GM19238 (cell line): ENCODE measurements at regions not wholly inside any gene's neighbourhood (a gene's known extent, or its start where the extent isn't known, plus 50 kb on each side); places are given as distances from the start of the nearest gene placed in this dataset.

Experiments
- DNase-seq: peaks from one replicate; pipeline ENCODE4 v3.0.0; 2011; ENCODE audit warnings: low spot score; ENCODE audit not compliant: insufficient read length

- DNase-seq = no peak
Observed at GRCh38 chr10:83357004-83357403, 782.3 kb upstream of the GHITM start.

GRCh38 chr10:83357627-83358026 lies 781.7 kb upstream of the GHITM start:
- no peak for DNase-seq

- no peak for DNase-seq
Observed at GRCh38 chr10:83367036-83367435, 772.3 kb upstream of the GHITM start.

- DNase-seq = no peak
Observed at GRCh38 chr10:83371696-83372490, 767.4 kb upstream of the GHITM start.

- no peak for DNase-seq
Observed at GRCh38 chr10:83372646-83373045, 766.7 kb upstream of the GHITM start.

GRCh38 chr10:83373671-83374070 lies 765.6 kb upstream of the GHITM start:
- no peak for DNase-seq

GRCh38 chr10:83374741-83375140 lies 764.6 kb upstream of the GHITM start:
- no peak for DNase-seq

GRCh38 chr10:83375274-83375673 lies 764.0 kb upstream of the GHITM start:
- DNase-seq = no peak

- no peak for DNase-seq
Observed at GRCh38 chr10:83397806-83398205, 741.5 kb upstream of the GHITM start.

GRCh38 chr10:83410570-83410969 lies 728.7 kb upstream of the GHITM start:
- no peak for DNase-seq

GRCh38 chr10:83425306-83425705 lies 714.0 kb upstream of the GHITM start:
- no peak for DNase-seq

GRCh38 chr10:83427101-83427500 lies 712.2 kb upstream of the GHITM start:
- no peak for DNase-seq

- DNase-seq = no peak
Observed at GRCh38 chr10:83432261-83433045, 706.9 kb upstream of the GHITM start.

GRCh38 chr10:83433705-83434104 lies 705.6 kb upstream of the GHITM start:
- DNase-seq = no peak

- no peak for DNase-seq
Observed at GRCh38 chr10:83448013-83448412, 691.3 kb upstream of the GHITM start.

- no peak for DNase-seq
Observed at GRCh38 chr10:83458611-83459010, 680.7 kb upstream of the GHITM start.

- DNase-seq = no peak
Observed at GRCh38 chr10:83459124-83459523, 680.2 kb upstream of the GHITM start.

- DNase-seq = no peak
Observed at GRCh38 chr10:83469728-83470331, 669.5 kb upstream of the GHITM start.

- no peak for DNase-seq
Observed at GRCh38 chr10:83476211-83476610, 663.1 kb upstream of the GHITM start.

- DNase-seq = no peak
Observed at GRCh38 chr10:83489161-83489560, 650.1 kb upstream of the GHITM start.

GRCh38 chr10:83492004-83492403 lies 647.3 kb upstream of the GHITM start:
- no peak for DNase-seq

GRCh38 chr10:83512681-83513080 lies 626.6 kb upstream of the GHITM start:
- DNase-seq = no peak
